SU-DHL-6 (cell line): ENCODE measurements at regions not wholly inside any gene's neighbourhood (a gene's known extent, or its start where the extent isn't known, plus 50 kb on each side); places are given as distances from the start of the nearest gene placed in this dataset.

Experiments
- EZH2phosphoT487 ChIP-seq: fragments of 200-600 bp; sonication (generic), shearing (Covaris generic); conservative IDR thresholded peaks from 2 replicates; pipeline ENCODE4 v1.6.1; 2018; ENCODE audit warnings: mild to moderate bottlenecking, antibody characterized with exemption, low read length, moderate library complexity, mixed read lengths
- TF ChIP-seq, protein P1 (sequence below): fragments of 200-600 bp; sonication (generic); IDR thresholded peaks from one replicate; pipeline ENCODE4 v1.5.1; 2017; ENCODE audit warnings: antibody characterized with exemption, mild to moderate bottlenecking, low read length, moderate library complexity; ENCODE audit not compliant: insufficient read depth, poor library complexity, severe bottlenecking

DNA sequence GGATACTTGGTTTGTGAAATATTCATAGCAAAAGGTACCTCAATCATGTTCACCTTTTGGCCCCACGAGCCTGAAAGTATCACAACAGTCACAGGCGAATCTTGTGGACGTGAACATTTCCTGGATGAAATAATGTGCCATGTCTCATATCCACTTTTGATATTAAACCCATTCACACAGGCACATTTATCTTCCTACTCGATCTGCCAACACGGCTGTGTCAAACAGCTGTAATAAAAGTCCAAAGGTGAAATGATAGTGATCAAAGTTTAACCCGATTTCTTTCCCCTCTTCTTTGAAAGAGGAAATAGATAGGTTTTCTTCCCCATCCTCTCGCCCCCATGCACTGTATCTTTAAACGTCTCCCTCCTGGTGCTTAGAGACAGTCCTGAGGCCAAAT is 191.2 kb upstream of the PROX1 start:
- TF ChIP-seq, protein P1, sequence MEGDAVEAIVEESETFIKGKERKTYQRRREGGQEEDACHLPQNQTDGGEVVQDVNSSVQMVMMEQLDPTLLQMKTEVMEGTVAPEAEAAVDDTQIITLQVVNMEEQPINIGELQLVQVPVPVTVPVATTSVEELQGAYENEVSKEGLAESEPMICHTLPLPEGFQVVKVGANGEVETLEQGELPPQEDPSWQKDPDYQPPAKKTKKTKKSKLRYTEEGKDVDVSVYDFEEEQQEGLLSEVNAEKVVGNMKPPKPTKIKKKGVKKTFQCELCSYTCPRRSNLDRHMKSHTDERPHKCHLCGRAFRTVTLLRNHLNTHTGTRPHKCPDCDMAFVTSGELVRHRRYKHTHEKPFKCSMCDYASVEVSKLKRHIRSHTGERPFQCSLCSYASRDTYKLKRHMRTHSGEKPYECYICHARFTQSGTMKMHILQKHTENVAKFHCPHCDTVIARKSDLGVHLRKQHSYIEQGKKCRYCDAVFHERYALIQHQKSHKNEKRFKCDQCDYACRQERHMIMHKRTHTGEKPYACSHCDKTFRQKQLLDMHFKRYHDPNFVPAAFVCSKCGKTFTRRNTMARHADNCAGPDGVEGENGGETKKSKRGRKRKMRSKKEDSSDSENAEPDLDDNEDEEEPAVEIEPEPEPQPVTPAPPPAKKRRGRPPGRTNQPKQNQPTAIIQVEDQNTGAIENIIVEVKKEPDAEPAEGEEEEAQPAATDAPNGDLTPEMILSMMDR = no peak
- TF ChIP-seq EZH2phosphoT487 = no peak
